SW480 (cell line): ENCODE measurements at regions not wholly inside any gene's neighbourhood (a gene's known extent, or its start where the extent isn't known, plus 50 kb on each side); places are given as distances from the start of the nearest gene placed in this dataset.

Experiments
- DNase-seq: peaks from one replicate; pipeline ENCODE4 v3.0.0-alpha.2; 2016; ENCODE audit warnings: low spot score

GRCh38 chr2:128983094-128983493 is 664.4 kb upstream of the HS6ST1 start:
- no peak for DNase-seq

- DNase-seq = no peak
Measured at GRCh38 chr2:128984081-128984480, 665.4 kb upstream of the HS6ST1 start.

GRCh38 chr2:128984855-128985254 is 666.2 kb upstream of the HS6ST1 start:
- DNase-seq = no peak

- DNase-seq = no peak
Measured at GRCh38 chr2:128986026-128986715, 667.5 kb upstream of the HS6ST1 start.

GRCh38 chr2:128986867-128987268 is 668.2 kb upstream of the HS6ST1 start:
- DNase-seq = no peak

- no peak for DNase-seq
Measured at GRCh38 chr2:128988326-128988725, 669.7 kb upstream of the HS6ST1 start.

GRCh38 chr2:128988967-128989366 is 670.3 kb upstream of the HS6ST1 start:
- no peak for DNase-seq

- DNase-seq = no peak
Measured at GRCh38 chr2:128995086-128995485, 676.4 kb upstream of the HS6ST1 start.

GRCh38 chr2:128996078-128996477 is 677.4 kb upstream of the HS6ST1 start:
- no peak for DNase-seq

GRCh38 chr2:128997166-128997866 is 678.6 kb upstream of the HS6ST1 start:
- DNase-seq = no peak

GRCh38 chr2:129001926-129002325 is 683.3 kb upstream of the HS6ST1 start:
- no peak for DNase-seq

GRCh38 chr2:129002751-129003150 is 684.1 kb upstream of the HS6ST1 start:
- DNase-seq = no peak

- no peak for DNase-seq
Measured at GRCh38 chr2:129004485-129004884, 685.8 kb upstream of the HS6ST1 start.

- no peak for DNase-seq
Measured at GRCh38 chr2:129004940-129005490, 686.3 kb upstream of the HS6ST1 start.

- DNase-seq = no peak
Measured at GRCh38 chr2:129006135-129006886, 687.6 kb upstream of the HS6ST1 start.

GRCh38 chr2:129006901-129007300 is 688.2 kb upstream of the HS6ST1 start:
- no peak for DNase-seq

- DNase-seq = no peak
Measured at GRCh38 chr2:129008055-129008880, 689.6 kb upstream of the HS6ST1 start.

GRCh38 chr2:129008881-129009554 is 690.4 kb upstream of the HS6ST1 start:
- DNase-seq = no peak

- DNase-seq = no peak
Measured at GRCh38 chr2:129009555-129010146, 691.0 kb upstream of the HS6ST1 start.

- no peak for DNase-seq
Measured at GRCh38 chr2:129010262-129010661, 691.6 kb upstream of the HS6ST1 start.
